ENCODE measurements at regions not wholly inside any gene's neighbourhood (a gene's known extent, or its start where the extent isn't known, plus 50 kb on each side); places are given as distances from the start of the nearest gene placed in this dataset.

DNA sequence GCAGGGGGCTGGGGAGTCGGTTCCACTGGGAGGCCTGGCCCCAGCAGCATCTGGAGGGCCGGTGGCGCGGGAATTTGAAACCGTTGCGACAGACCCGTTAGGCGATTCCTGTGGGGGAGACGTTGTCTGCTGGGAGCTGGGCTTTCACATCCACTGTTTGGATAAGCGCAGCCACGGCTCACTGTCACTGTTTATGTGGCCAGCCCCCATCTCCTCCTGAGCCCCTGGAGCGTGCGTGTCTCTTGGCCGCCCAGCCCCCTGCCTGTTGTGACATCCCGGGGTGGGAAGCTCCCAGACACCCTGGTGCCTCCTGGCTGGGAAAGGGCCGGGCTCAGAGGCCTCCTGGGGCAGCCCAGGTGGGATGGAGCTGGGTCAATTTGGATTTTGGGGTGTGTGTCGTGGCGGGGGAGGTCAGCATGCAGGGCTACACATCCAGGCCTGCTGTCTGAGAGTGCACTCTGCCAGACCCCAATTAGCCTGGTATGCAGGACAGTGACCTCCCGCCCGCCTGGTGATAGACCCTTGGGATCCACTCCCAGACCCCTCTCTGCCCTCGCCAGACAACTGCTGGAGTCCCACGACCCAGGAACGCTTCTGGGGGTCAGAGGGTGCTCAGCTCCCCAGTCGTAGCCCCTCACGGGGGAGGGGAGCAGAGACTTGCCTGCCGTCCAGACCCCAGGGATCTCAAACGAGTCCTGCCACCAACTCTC lies 62.0 kb upstream of the RNU6ATAC start:
- no peak for DNase-seq (ENCODE audit: low read depth, low spot score)
- H3K4me3 ChIP-seq (ENCODE audit: low read length), result no peak overlapping the region

DNA sequence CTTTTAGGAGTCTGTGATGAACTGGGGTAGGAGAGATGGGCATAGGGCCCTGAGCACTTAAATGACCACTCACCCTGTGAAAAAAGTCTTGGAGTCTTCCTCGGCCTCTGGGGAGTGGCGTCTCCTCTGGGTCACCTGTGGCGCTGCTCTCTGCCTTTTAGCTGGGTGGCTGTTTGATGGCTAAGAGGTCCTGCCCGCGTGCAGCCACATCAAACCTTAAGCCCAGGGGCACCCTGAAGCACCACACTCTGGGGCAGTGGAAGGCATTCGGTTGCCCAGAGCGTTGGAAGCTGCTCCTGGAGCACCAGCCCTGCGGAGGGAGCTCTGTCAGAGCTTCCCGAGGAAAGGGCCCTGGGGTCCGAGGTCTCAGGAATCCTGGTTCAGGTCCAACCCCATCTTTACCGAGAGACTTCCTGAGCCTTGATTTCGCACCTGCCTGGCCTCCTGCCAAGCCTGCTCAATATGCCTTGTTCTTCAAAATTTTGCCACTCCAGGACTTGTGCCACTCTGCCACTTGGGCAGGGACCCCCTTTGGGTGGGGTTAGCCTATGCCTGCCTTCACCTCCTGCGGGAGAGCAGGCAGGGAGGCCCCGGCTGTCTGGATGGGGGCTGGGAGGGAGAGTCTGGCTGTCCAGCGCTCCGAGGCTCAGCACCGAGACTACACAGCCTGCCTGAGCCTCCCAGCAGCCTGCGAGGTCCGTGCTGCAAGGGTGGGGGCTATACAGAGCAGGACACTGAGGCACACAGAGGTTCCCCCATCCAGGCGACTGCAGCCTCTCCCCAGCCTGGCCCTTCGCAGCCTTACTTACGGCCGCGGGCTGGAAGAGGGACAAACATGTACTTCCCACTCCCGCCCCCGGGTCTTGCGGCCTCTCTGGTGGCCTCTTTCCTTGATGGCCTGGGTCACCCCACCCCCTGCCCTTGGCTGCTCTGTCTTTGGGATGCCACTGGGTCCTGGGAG lies 63.4 kb upstream of the RNU6ATAC start:
- no peak overlapping the region for H3K4me3 ChIP-seq (ENCODE audit: low read length)
- no peak for DNase-seq (ENCODE audit: low read depth, low spot score)

DNA sequence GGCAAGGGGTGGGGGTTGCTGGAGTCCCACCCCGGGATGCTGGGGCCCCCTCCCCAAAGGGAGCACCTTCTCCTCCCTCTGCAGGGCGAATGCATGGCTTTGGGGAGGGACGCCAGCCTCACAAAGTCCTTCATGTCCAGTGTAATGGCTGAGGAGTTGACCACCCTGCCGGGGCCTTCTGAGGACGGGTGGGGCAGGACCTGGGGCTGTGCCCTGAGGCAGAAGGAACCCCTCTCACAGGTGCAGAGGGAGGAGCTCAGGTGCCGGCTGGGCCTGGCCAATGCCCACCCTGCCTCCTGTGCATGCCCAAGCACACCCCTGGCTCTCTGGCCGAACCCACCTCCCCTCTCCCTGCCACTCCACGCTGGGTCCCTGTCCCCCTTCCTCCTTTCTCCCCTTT lies 64.3 kb upstream of the RNU6ATAC start:
- DNase-seq (ENCODE audit: low read depth, low spot score), result no peak
- H3K4me3 ChIP-seq (ENCODE audit: low read length), result no peak overlapping the region

DNA sequence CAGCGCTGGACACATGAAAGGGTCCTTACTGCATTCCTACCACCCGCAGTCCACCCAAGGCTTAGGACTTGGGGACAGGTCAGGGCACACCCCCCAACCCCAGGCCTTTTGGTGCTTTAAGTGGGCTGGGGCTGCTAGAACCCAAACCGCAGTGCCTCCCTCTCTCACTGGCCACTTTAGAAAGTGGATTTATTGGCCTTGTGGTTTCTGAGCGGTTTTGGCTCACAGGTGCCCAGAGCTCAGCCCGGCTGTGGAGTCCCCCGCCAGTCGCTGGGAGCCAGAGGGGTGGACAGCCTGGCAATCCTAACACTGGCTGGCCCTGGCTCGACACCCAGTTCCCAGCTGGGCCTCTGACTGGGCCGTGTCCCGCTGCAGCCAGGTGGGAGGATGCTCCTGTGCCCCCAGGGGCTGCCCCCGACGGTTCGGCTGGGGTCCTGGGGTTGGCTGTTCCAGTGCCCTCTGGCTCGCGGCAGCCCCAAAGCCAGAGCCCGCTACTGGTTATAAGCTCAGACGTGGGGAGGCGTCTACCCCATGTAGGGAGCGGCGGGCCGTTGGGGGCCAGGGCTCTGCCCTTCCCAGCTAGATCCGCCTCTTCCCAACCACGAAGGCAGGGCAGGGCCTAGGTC lies 65.2 kb upstream of the RNU6ATAC start:
- H3K4me3 ChIP-seq (ENCODE audit: low read length), result no peak overlapping the region
- DNase-seq (ENCODE audit: low read depth, low spot score), result no peak

DNA sequence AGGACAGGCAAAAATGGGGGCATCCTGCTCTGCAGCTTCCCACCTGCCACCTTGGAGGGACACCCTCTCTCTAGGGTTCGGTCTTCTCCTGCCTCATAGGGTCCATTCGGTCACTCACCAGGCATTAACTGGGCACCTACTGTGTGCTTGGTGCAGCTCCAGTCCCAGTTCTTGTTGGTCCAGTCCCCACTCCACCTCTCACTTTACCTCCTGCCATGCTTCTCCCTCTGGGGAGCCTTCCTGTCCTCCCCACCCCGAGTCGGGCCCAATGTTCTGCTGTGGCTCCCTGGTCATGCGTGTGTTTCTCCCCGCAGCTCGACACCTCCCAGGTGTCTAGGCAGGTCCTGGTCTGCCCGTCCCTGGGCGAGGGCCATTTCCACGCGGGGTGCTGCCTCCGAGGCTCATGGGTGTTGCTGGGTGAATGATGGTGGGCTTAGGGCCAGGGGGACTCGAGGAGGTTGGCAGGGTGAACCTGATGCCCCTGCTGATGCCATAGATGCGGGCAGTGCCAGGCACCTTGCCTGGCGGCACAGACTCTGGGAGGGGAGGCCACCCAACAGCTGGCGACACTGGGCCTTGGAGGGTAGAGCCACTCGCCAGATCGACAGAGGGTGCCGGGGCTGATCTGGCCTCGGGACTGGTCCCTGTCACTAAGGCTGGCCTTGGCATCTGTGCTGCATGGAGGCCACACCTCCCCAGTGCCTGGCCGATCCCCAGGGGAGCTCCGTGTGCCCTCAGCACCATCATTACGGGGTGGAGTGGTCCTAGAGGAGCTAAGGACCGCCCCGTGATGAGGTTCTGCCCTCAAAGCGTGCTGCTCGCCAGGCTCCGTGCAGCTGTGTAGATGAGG lies 66.0 kb upstream of the RNU6ATAC start:
- no peak for DNase-seq (ENCODE audit: low read depth, low spot score)
- H3K4me3 ChIP-seq (ENCODE audit: low read length), result no peak overlapping the region

- H3K4me3 ChIP-seq (ENCODE audit: low read length), result no peak overlapping the region
- DNase-seq (ENCODE audit: low read depth, low spot score), result no peak
Observed at GRCh38 chr9:134230942-134231325, 66.6 kb upstream of the RNU6ATAC start.

DNA sequence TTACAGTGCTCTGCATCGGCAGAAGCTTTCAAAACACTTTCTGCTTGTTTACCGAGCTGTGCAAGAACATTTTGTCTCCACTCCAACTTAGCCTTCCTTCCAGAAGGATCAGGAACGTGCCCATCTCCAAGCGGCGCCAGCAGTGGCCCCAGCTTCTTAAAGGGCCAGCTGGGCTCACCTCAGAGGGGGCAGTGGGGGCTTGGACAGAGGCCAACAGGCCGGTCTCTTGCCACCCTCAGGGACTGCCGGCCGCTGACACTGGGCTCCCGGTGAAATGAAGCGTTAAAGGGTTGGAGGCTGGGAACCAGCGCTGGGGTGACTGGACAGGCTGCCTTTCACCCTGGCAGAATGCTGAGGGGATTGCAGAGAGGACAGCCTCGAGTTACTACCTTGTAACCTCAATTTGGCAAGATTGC lies 67.0 kb upstream of the RNU6ATAC start:
- DNase-seq (ENCODE audit: low read depth, low spot score), result no peak
- no peak overlapping the region for H3K4me3 ChIP-seq (ENCODE audit: low read length)

GRCh38 chr9:134231767-134232166 lies 67.4 kb upstream of the RNU6ATAC start:
- H3K4me3 ChIP-seq (ENCODE audit: low read length), result no peak overlapping the region
- no peak for DNase-seq (ENCODE audit: low read depth, low spot score)

GRCh38 chr9:134233022-134233421 lies 68.7 kb upstream of the RNU6ATAC start:
- no peak overlapping the region for H3K4me3 ChIP-seq (ENCODE audit: low read length)
- DNase-seq (ENCODE audit: low read depth, low spot score), result no peak

- no peak overlapping the region for H3K4me3 ChIP-seq (ENCODE audit: low read length)
- no peak for DNase-seq (ENCODE audit: low read depth, low spot score)
Observed at GRCh38 chr9:134234001-134234660, 69.8 kb upstream of the RNU6ATAC start.

DNA sequence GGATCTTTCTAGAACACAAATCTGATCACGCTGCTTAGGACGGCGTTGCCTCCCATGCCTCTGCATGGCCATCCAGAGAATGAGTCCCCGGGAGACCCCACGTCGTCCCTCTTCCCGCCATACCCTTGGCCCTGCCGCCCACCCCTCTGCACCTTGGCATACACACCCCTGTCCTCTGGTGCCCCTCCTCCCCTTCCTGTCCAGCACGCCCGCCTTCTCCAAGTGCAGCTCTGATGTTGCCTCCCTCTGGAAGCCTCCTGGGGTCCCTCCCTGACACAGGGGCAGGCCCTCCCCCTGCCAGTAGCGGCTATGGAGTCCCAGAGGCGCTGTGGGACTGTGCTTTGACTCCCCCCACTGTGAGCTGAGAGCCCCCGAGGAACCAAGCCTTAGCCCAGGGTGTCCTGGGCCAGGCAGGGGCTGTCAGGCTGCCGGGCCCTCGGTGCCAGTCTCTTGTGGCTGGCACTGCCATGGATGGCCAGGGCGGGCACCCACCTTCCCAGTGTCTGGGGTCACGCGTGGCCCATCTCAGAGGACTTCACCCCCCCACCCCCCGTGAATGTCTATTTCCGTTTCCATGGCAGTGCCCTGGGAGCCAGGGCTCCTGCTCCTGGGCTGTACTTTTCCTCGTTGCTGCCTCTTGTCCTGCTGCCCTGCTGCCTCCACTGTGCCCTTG lies 70.5 kb upstream of the RNU6ATAC start:
- no peak for DNase-seq (ENCODE audit: low read depth, low spot score)
- no peak overlapping the region for H3K4me3 ChIP-seq (ENCODE audit: low read length)

- H3K4me3 ChIP-seq (ENCODE audit: low read length), result no peak overlapping the region
- DNase-seq (ENCODE audit: low read depth, low spot score), result no peak
Observed at GRCh38 chr9:134235366-134235765, 71.0 kb upstream of the RNU6ATAC start.

- no peak overlapping the region for H3K4me3 ChIP-seq (ENCODE audit: low read length)
- no peak for DNase-seq (ENCODE audit: low read depth, low spot score)
Observed at GRCh38 chr9:134236001-134236421, 71.6 kb upstream of the RNU6ATAC start.

- no peak for DNase-seq (ENCODE audit: low read depth, low spot score)
- no peak overlapping the region for H3K4me3 ChIP-seq (ENCODE audit: low read length)
Observed at GRCh38 chr9:134236935-134237629, 72.7 kb upstream of the RNU6ATAC start.

- H3K4me3 ChIP-seq (ENCODE audit: low read length), result no peak overlapping the region
- no peak for DNase-seq (ENCODE audit: low read depth, low spot score)
Observed at GRCh38 chr9:134237630-134238265, 73.4 kb upstream of the RNU6ATAC start.

DNA sequence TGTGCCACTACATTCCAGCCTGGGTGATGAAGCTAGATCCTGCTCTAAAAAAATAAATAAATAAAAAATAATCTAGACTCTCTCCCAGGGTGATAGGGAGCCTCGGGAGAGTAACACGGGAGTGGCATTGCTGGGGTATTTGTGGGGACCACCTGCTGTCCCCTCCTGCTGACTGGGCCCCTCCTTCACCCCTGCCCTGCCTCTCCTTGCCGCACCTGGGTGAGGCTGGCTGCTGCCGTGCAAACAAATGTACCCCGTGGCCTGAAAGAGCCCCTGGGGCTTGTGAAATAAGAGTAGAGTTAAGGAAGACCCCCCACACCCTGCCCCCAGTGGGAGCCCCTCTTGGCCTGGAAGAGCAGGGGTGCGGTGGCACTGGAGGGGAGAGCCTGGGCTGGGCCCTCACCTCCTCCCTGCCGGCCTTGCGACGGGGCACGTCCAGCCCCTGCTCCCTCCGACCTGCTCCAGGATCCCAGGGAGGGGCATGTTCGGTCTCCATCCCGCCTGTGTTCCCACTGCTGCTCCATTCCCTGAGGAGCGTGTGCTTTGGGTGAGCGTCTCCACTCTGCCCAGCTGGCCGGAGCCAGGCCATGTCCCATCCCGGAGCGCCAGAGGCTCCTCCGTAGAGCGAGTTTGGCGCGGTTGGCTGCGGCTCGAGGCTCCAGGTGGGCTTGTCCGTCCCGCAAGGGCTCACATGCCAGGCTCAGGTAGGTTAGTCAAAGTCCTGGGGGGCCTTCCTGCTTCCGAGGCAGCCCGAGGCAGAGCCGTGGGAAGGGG lies 75.0 kb upstream of the RNU6ATAC start:
- DNase-seq (ENCODE audit: low read depth, low spot score), result no peak
- H3K4me3 ChIP-seq (ENCODE audit: low read length), result no peak overlapping the region
